ENCODE measurements at regions not wholly inside any gene's neighbourhood (a gene's known extent, or its start where the extent isn't known, plus 50 kb on each side); places are given as distances from the start of the nearest gene placed in this dataset.

DNA sequence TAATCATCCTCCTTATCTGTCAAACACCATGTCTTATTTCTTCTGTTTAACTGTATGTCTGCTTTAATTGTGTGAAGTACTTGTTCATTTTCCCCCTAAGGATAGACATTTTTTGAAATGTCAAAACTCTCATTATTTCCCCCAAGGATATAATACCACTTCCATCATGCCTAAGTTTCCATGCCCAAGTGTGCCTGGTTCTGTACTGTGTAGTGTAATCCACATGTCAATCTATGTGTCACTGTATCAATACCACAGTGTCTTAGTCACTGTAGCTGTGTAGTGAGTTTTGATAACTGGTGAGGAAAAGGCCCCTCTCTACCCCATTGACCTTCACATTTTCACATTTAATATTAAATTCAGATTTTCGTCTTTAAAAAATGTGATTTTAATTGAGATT lies 1265.5 kb downstream of the PCDH9 start:
- Histone ChIP-seq H3K27me3 (replicated peaks; ENCODE audit: insufficient read depth, low read length) (no peaks in the 10 kb centered on the region), H4K20me1 (ENCODE audit: insufficient read depth, low read length) (no peaks in the 10 kb centered on the region), H3K9me2 (replicated peaks; ENCODE audit: insufficient read depth, low read length) (no peaks in the 10 kb centered on the region), H3K4me1 (ENCODE audit: low read length) (no peaks in the 10 kb centered on the region), H3K4me2 (ENCODE audit: low read depth, low read length) (no peak overlapping the region), H2AFZ (ENCODE audit: low read length) (no peak overlapping the region), H3K9me3 (replicated peaks; ENCODE audit: insufficient read depth, low read length) (no peaks in the 10 kb centered on the region), H3F3A (ENCODE audit: insufficient read depth, low read length) (no peaks in the 10 kb centered on the region), H3K9ac (ENCODE audit: low read length) (no peak overlapping the region), H3K4me3 (ENCODE audit: low read length) (no peak overlapping the region), H3K27ac (ENCODE audit: low read length) (no peak overlapping the region), H3K36me3 (replicated peaks; ENCODE audit: insufficient read depth, low read length) (no peaks in the 10 kb centered on the region), H3K79me2 (ENCODE audit: low read length) (no peaks in the 10 kb centered on the region)
- no peak for DNase-seq
- TF ChIP-seq, protein P1, sequence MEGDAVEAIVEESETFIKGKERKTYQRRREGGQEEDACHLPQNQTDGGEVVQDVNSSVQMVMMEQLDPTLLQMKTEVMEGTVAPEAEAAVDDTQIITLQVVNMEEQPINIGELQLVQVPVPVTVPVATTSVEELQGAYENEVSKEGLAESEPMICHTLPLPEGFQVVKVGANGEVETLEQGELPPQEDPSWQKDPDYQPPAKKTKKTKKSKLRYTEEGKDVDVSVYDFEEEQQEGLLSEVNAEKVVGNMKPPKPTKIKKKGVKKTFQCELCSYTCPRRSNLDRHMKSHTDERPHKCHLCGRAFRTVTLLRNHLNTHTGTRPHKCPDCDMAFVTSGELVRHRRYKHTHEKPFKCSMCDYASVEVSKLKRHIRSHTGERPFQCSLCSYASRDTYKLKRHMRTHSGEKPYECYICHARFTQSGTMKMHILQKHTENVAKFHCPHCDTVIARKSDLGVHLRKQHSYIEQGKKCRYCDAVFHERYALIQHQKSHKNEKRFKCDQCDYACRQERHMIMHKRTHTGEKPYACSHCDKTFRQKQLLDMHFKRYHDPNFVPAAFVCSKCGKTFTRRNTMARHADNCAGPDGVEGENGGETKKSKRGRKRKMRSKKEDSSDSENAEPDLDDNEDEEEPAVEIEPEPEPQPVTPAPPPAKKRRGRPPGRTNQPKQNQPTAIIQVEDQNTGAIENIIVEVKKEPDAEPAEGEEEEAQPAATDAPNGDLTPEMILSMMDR (IDR thresholded peaks at IDR 0.05; ENCODE audit: low read length), result no peak
- TF ChIP-seq EZH2 (optimal IDR thresholded peaks at IDR 0.05; ENCODE audit: low read depth, low read length) (no peak), EZH2phosphoT487 (IDR thresholded peaks at IDR 0.05; ENCODE audit: low read length) (no peak)

DNA sequence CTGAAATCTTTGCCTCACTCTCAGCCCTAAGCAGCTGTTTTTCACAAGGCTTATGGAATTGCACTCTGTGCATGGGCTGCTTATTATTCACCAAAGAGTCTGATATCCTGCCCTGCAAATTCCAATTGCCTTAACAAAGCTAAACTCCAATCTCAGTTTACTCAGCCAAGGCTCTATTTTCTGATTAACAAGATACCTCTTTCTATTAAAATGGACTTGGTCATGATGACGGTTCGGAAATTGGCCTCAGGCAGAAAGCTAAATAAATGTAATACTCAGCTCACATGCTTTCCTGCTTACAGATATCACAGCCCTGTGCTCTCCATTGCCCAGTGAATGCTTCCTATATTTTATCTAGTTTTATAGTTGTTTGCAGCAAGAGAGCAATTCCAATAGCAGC lies 1270.8 kb downstream of the PCDH9 start:
- Histone ChIP-seq H2AFZ (ENCODE audit: low read length) (no peak overlapping the region), H3K79me2 (ENCODE audit: low read length) (no peaks in the 10 kb centered on the region), H3K4me3 (ENCODE audit: low read length) (no peak overlapping the region), H3K4me1 (ENCODE audit: low read length) (no peaks in the 10 kb centered on the region), H3K4me2 (ENCODE audit: low read depth, low read length) (no peak overlapping the region), H3K9ac (ENCODE audit: low read length) (no peak overlapping the region), H3K27me3 (replicated peaks; ENCODE audit: insufficient read depth, low read length) (no peaks in the 10 kb centered on the region), H3F3A (ENCODE audit: insufficient read depth, low read length) (no peaks in the 10 kb centered on the region), H3K9me2 (replicated peaks; ENCODE audit: insufficient read depth, low read length) (no peaks in the 10 kb centered on the region), H3K9me3 (replicated peaks; ENCODE audit: insufficient read depth, low read length) (no peaks in the 10 kb centered on the region), H4K20me1 (ENCODE audit: insufficient read depth, low read length) (no peaks in the 10 kb centered on the region), H3K36me3 (replicated peaks; ENCODE audit: insufficient read depth, low read length) (no peaks in the 10 kb centered on the region), H3K27ac (ENCODE audit: low read length) (no peak overlapping the region)
- TF ChIP-seq EZH2 (optimal IDR thresholded peaks at IDR 0.05; ENCODE audit: low read depth, low read length), result no peak
- TF ChIP-seq, protein P1 (IDR thresholded peaks at IDR 0.05; ENCODE audit: low read length), result no peak
- TF ChIP-seq EZH2phosphoT487 (IDR thresholded peaks at IDR 0.05; ENCODE audit: low read length), result no peak
- no peak for DNase-seq

DNA sequence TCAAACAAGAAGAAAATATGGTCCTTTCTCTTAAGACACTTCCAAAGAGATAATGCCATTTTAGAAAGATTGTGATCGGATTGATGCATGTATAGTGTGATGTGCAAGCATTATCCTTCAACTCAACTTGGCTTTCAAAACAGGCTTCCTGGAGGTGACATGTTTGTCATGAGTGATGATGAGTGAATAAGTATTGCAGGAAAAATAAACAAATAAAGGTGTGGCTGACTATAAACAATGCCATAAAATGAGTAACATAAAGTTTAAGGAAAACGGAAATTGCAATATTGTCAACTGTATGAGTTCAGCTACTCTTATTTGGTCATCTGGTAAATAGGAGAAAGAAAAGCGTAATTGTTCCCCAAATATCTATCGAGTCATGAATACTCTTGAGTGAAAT lies 1283.7 kb downstream of the PCDH9 start:
- no peaks in the 10 kb centered on the region for H3K9me3 ChIP-seq (replicated peaks; ENCODE audit: insufficient read depth, low read length)
- DNase-seq, result no peak

More for the DNA sequence above, 1283.7 kb downstream of the PCDH9 start:
- Histone ChIP-seq H3K79me2 (ENCODE audit: low read length) (no peaks in the 10 kb centered on the region), H3F3A (ENCODE audit: insufficient read depth, low read length) (no peaks in the 10 kb centered on the region), H3K27me3 (replicated peaks; ENCODE audit: insufficient read depth, low read length) (no peaks in the 10 kb centered on the region), H3K36me3 (replicated peaks; ENCODE audit: insufficient read depth, low read length) (no peaks in the 10 kb centered on the region), H3K9ac (ENCODE audit: low read length) (no peak overlapping the region), H3K4me1 (ENCODE audit: low read length) (no peaks in the 10 kb centered on the region), H3K9me2 (replicated peaks; ENCODE audit: insufficient read depth, low read length) (no peaks in the 10 kb centered on the region), H3K4me2 (ENCODE audit: low read depth, low read length) (no peak overlapping the region), H3K27ac (ENCODE audit: low read length) (no peak overlapping the region), H2AFZ (ENCODE audit: low read length) (no peak overlapping the region), H3K4me3 (ENCODE audit: low read length) (no peak overlapping the region), H4K20me1 (ENCODE audit: insufficient read depth, low read length) (no peaks in the 10 kb centered on the region)
- TF ChIP-seq EZH2phosphoT487 (IDR thresholded peaks at IDR 0.05; ENCODE audit: low read length) (no peak), EZH2 (optimal IDR thresholded peaks at IDR 0.05; ENCODE audit: low read depth, low read length) (no peak)
- TF ChIP-seq, protein P1 (IDR thresholded peaks at IDR 0.05; ENCODE audit: low read length), result no peak

Data from MM.1S (cell line).